GM18520 (cell line): ENCODE measurements at regions not wholly inside any gene's neighbourhood (a gene's known extent, or its start where the extent isn't known, plus 50 kb on each side); places are given as distances from the start of the nearest gene placed in this dataset.

Experiments used
- ATAC-seq: cut with Tn5 transposase; IDR thresholded peaks from one replicate; pipeline ENCODE4 v1.9.1; 2021; ENCODE audit not compliant: unreplicated experiment

GRCh38 chr13:106243011-106243565 is 292.4 kb downstream of the EFNB2 start:
- no peak for ATAC-seq

- ATAC-seq: no peak
Observed at GRCh38 chr13:106241974-106242953, 293.2 kb downstream of the EFNB2 start.

- no peak for ATAC-seq
Observed at GRCh38 chr13:106238690-106239089, 296.8 kb downstream of the EFNB2 start.

- ATAC-seq: no peak
Observed at GRCh38 chr13:106234636-106235035, 300.8 kb downstream of the EFNB2 start.

GRCh38 chr13:106233134-106233735 is 302.2 kb downstream of the EFNB2 start:
- no peak for ATAC-seq

- ATAC-seq: no peak
Observed at GRCh38 chr13:106232681-106233080, 302.8 kb downstream of the EFNB2 start.

- ATAC-seq: no peak
Observed at GRCh38 chr13:106230450-106230849, 305.0 kb downstream of the EFNB2 start.

- ATAC-seq: no peak
Observed at GRCh38 chr13:106225126-106225525, 310.3 kb downstream of the EFNB2 start.

- ATAC-seq: no peak
Observed at GRCh38 chr13:106220211-106220610, 315.3 kb downstream of the EFNB2 start.

GRCh38 chr13:106213028-106213757 is 322.3 kb downstream of the EFNB2 start:
- ATAC-seq: no peak

- no peak for ATAC-seq
Observed at GRCh38 chr13:106212386-106213010, 323.0 kb downstream of the EFNB2 start.

- ATAC-seq: no peak
Observed at GRCh38 chr13:106210324-106210723, 325.1 kb downstream of the EFNB2 start.

- ATAC-seq: no peak
Observed at GRCh38 chr13:106205871-106206270, 329.6 kb downstream of the EFNB2 start.

GRCh38 chr13:106197496-106197895 is 338.0 kb downstream of the EFNB2 start:
- ATAC-seq: no peak

- no peak for ATAC-seq
Observed at GRCh38 chr13:106187501-106188095, 347.9 kb downstream of the EFNB2 start.

- no peak for ATAC-seq
Observed at GRCh38 chr13:106187101-106187500, 348.4 kb downstream of the EFNB2 start.

GRCh38 chr13:106186366-106187030 is 349.0 kb downstream of the EFNB2 start:
- no peak for ATAC-seq

GRCh38 chr13:106184790-106185189 is 350.7 kb downstream of the EFNB2 start:
- ATAC-seq: no peak

- no peak for ATAC-seq
Observed at GRCh38 chr13:106183410-106184065, 351.9 kb downstream of the EFNB2 start.
